ENCODE measurements at regions not wholly inside any gene's neighbourhood (a gene's known extent, or its start where the extent isn't known, plus 50 kb on each side); places are given as distances from the start of the nearest gene placed in this dataset.

DNA sequence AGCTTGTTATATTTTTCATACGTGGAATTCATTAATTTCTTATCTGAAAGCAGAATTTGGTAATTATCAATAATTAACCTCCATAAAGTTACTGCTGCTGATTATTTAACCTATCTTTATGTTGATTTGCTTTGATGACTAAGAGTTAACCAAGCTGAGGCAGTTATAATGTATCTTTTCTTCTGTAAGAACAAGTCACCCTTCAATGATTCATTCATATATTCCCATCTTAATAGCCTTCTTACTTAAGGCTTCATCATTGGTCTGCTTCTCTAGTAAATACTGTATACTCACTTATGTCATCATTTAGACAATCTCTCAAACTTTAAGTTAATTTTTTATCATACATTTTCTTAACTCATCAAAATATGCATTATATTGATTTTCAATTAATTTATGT is 592.2 kb downstream of the ANXA1 start:
- H3K4me3 ChIP-seq (ENCODE audit: low read depth, low read length) = no peak overlapping the region
- CTCF ChIA-PET = no interaction called here
- TF ChIP-seq, protein P1, sequence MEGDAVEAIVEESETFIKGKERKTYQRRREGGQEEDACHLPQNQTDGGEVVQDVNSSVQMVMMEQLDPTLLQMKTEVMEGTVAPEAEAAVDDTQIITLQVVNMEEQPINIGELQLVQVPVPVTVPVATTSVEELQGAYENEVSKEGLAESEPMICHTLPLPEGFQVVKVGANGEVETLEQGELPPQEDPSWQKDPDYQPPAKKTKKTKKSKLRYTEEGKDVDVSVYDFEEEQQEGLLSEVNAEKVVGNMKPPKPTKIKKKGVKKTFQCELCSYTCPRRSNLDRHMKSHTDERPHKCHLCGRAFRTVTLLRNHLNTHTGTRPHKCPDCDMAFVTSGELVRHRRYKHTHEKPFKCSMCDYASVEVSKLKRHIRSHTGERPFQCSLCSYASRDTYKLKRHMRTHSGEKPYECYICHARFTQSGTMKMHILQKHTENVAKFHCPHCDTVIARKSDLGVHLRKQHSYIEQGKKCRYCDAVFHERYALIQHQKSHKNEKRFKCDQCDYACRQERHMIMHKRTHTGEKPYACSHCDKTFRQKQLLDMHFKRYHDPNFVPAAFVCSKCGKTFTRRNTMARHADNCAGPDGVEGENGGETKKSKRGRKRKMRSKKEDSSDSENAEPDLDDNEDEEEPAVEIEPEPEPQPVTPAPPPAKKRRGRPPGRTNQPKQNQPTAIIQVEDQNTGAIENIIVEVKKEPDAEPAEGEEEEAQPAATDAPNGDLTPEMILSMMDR (IDR thresholded peaks at IDR 0.05; ENCODE audit: insufficient read depth, low read length, missing control alignments) = no peak
- POLR2A ChIA-PET = no interaction called here
- no peak for DNase-seq (ENCODE audit: low read depth, low spot score)

DNA sequence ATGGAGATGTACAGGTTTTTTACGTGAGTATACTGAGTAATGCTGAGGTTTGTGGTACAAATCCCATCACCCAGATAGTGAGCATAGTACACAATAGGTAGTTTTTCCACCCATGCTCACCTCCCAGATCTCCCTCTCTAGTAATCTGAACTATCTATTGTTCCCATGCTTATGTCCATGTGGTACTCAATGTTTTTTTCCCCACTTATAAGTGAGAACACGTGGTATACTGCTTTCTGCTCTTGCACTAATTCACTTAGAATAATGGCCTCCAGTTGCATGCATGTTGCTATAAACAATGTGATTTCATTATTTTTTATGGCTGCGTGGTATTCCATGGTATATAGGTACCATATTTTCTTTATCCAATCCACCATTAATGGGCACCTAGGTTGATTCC is 593.9 kb downstream of the ANXA1 start:
- ChIA-PET POLR2A (no interaction called here), CTCF (no interaction called here)
- TF ChIP-seq, protein P1 (IDR thresholded peaks at IDR 0.05; ENCODE audit: insufficient read depth, low read length, missing control alignments) = no peak
- no peak for DNase-seq (ENCODE audit: low read depth, low spot score)
- no peak overlapping the region for H3K4me3 ChIP-seq (ENCODE audit: low read depth, low read length)

DNA sequence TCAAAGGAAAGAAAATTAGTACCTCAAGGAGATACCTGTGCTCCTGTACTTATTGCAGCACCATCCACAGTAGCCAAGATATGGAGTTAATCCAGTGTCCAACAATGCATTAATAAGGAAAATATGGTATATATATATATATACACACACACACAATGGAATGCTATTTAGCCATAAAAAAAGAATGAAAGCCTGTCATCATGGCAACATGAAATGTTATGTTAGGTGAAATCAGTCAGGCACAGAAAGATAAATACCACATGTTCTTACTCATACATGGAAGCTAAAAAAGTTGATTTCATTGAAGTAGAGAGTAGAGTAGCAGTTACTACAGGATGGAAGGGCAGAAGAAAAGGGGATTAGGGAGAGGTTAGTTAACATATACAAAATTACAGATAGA is 601.5 kb downstream of the ANXA1 start:
- no peak for DNase-seq (ENCODE audit: low read depth, low spot score)
- TF ChIP-seq, protein P1 (IDR thresholded peaks at IDR 0.05; ENCODE audit: insufficient read depth, low read length, missing control alignments) = no peak
- ChIA-PET POLR2A (no interaction called here), CTCF (no interaction called here)
- H3K4me3 ChIP-seq (ENCODE audit: low read depth, low read length) = no peak overlapping the region

DNA sequence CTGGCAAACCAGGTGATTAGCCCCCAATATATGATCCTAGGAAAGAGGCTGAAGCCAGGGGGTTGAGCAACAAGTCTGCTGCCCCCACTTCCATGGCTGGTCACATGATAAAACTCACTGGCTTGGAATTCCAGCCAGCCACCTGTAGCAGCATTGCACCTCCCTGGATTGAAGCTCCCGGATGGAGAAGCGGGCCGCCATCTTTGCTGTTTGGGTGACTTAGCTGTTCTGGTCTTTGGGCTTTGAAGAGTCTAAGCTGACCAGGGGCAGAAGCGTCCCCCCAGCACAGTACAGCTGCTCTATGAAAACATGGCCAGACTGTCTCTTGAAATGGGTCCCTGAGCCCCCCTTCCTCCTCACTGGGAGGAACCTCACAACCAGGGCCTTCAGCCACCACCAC is 610.2 kb downstream of the ANXA1 start:
- ChIA-PET POLR2A (no interaction called here), CTCF (no interaction called here)
- no peak for DNase-seq (ENCODE audit: low read depth, low spot score)
- TF ChIP-seq, protein P1 (IDR thresholded peaks at IDR 0.05; ENCODE audit: insufficient read depth, low read length, missing control alignments) = no peak
- H3K4me3 ChIP-seq (ENCODE audit: low read depth, low read length) = no peak overlapping the region

DNA sequence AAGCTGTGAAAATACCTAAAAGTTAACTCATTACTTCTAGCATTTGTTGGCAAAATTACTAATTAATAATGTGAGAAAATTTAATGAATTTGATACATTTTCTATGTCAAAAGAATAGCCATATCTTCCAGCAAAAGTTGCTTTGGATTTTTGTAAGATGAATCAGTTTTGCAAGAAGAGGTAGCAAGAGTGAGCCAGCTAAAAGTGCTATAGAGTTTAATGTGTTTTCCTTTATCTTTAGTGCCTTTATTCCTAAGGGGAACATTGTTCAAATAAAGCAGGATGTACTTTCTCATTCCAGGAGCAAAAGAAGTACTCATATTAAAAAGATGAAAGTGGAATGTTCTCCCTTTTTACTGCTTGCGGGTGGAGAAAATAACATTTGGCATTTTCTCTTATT is 622.2 kb downstream of the ANXA1 start:
- no peak overlapping the region for H3K4me3 ChIP-seq (ENCODE audit: low read depth, low read length)
- ChIA-PET POLR2A (no interaction called here), CTCF (no interaction called here)
- DNase-seq (ENCODE audit: low read depth, low spot score) = no peak
- TF ChIP-seq, protein P1 (IDR thresholded peaks at IDR 0.05; ENCODE audit: insufficient read depth, low read length, missing control alignments) = no peak

DNA sequence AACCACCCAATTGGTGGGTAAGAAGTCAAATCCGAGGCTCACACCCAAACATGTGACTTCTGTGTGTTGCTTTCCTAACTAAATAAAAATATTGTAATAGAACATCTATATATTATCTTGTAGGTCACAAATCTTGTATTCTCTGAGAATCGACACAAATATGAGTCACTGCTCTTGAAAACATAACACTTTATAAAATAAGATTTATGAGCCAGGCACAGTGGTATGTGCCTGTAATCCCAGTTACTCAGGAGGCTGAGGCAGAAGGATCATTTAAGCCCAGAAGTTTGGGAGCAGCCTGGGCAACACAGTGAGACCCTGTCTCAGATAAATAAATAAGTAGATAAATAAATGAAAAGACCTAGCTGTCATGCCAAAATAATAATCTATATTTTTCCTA is 624.1 kb downstream of the ANXA1 start:
- TF ChIP-seq, protein P1 (IDR thresholded peaks at IDR 0.05; ENCODE audit: insufficient read depth, low read length, missing control alignments) = no peak
- DNase-seq (ENCODE audit: low read depth, low spot score) = no peak
- H3K4me3 ChIP-seq (ENCODE audit: low read depth, low read length) = no peak overlapping the region
- ChIA-PET CTCF (no interaction called here), POLR2A (no interaction called here)

Data from AG04449 (cell line).